ENCODE measurements at regions not wholly inside any gene's neighbourhood (a gene's known extent, or its start where the extent isn't known, plus 50 kb on each side); places are given as distances from the start of the nearest gene placed in this dataset.

DNA sequence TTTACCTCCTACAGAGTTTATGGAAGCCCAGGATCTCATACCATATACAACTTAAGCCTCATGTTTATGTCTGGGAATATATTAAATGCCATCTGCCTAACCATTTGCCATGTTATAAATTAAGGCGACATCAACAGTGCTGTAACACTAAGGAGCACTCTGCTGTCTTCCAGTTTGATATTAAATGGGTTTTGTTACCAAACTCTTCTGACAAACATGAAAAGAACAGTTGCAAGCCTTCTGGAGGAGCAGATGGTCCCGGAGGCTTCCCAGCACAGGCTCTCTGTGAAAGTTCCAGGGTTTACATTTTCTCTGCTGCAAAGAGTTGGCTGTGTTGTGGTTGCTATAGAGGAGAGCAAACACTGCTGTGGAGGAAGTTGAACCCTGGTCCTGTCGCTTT, 545.3 kb upstream of the SALL1 start:
- Mint-ChIP-seq H3K4me3 (no peak overlapping the region), H3K9me3 (peaks cover 11 to 14% of the 10 kb centered on the region in 2 donors), H3K27me3 (ENCODE audit: low read depth in 2 of 2) (no peaks in the 10 kb centered on the region), H3K27ac (no peak overlapping the region), H3K36me3 (no peaks in the 10 kb centered on the region), H3K4me1 (no peaks in the 10 kb centered on the region)
- peaks cover 3% of the 10 kb centered on the region for H3K9me3 ChIP-seq (ENCODE audit: control insufficient read depth, insufficient read depth, low read length)
- no peak for ATAC-seq
- no peak overlapping the region for H3K4me3 ChIP-seq (ENCODE audit: low read length)
- no peaks in the 10 kb centered on the region for H3K4me1 ChIP-seq (ENCODE audit: control insufficient read depth, insufficient read depth, low read length)
- TF ChIP-seq, protein P1, sequence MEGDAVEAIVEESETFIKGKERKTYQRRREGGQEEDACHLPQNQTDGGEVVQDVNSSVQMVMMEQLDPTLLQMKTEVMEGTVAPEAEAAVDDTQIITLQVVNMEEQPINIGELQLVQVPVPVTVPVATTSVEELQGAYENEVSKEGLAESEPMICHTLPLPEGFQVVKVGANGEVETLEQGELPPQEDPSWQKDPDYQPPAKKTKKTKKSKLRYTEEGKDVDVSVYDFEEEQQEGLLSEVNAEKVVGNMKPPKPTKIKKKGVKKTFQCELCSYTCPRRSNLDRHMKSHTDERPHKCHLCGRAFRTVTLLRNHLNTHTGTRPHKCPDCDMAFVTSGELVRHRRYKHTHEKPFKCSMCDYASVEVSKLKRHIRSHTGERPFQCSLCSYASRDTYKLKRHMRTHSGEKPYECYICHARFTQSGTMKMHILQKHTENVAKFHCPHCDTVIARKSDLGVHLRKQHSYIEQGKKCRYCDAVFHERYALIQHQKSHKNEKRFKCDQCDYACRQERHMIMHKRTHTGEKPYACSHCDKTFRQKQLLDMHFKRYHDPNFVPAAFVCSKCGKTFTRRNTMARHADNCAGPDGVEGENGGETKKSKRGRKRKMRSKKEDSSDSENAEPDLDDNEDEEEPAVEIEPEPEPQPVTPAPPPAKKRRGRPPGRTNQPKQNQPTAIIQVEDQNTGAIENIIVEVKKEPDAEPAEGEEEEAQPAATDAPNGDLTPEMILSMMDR (IDR thresholded peaks at IDR 0.05): no peak
- WGBS (ENCODE audit: insufficient coverage): 51% methylated on average over 3 of the region's 3 CpGs
- no peak overlapping the region for H3K27ac ChIP-seq (ENCODE audit: low read length)
- no peaks in the 10 kb centered on the region for H3K27me3 ChIP-seq (ENCODE audit: control insufficient read depth, insufficient read depth, low read length)
- intact Hi-C loops (cut with micrococcal nuclease): no loop called here
- DNase-seq: no peak
- no peaks in the 10 kb centered on the region for H3K36me3 ChIP-seq (ENCODE audit: control insufficient read depth, insufficient read depth, low read length)

DNA sequence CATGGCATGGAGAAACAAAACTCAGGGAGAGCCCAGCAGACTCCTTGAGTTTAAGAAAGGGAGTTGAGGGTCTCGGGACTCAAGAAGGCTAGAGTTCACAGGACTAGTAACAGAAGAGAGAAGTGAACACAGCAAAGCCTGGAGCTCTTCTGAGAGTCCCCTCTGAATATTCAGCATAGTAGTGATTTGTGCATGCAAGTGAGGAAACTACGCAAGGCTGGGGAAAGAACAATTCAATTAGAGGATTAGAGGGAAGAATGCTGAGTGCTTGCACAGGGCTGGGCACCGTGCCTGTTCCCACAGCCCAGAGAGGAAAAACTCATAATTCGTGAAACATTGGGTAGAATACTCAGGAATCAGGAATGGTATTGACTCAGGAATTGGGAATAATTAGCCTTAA, 540.0 kb upstream of the SALL1 start:
- H3K4me3 Mint-ChIP-seq: no peak overlapping the region
- no peaks in the 10 kb centered on the region for H3K4me1 Mint-ChIP-seq
- Histone ChIP-seq H3K27me3 (ENCODE audit: control insufficient read depth, insufficient read depth, low read length) (no peaks in the 10 kb centered on the region), H3K27ac (ENCODE audit: low read length) (no peak overlapping the region), H3K4me3 (ENCODE audit: low read length) (no peak overlapping the region), H3K9me3 (ENCODE audit: control insufficient read depth, insufficient read depth, low read length) (peaks cover 7% of the 10 kb centered on the region), H3K36me3 (ENCODE audit: control insufficient read depth, insufficient read depth, low read length) (no peaks in the 10 kb centered on the region), H3K4me1 (ENCODE audit: control insufficient read depth, insufficient read depth, low read length) (no peaks in the 10 kb centered on the region)
- H3K27me3 Mint-ChIP-seq (ENCODE audit: low read depth in 2 of 2): no peaks in the 10 kb centered on the region
- no peak overlapping the region for H3K27ac Mint-ChIP-seq
- H3K9me3 Mint-ChIP-seq: peaks cover 15 to 23% of the 10 kb centered on the region in 2 donors
- intact Hi-C loops (cut with micrococcal nuclease): no loop called here
- no peaks in the 10 kb centered on the region for H3K36me3 Mint-ChIP-seq
- no peak for ATAC-seq
- DNase-seq: no peak
- TF ChIP-seq, protein P1 (IDR thresholded peaks at IDR 0.05): no peak
- 87% methylated on average over 4 of the region's 4 CpGs for WGBS (ENCODE audit: insufficient coverage)

DNA sequence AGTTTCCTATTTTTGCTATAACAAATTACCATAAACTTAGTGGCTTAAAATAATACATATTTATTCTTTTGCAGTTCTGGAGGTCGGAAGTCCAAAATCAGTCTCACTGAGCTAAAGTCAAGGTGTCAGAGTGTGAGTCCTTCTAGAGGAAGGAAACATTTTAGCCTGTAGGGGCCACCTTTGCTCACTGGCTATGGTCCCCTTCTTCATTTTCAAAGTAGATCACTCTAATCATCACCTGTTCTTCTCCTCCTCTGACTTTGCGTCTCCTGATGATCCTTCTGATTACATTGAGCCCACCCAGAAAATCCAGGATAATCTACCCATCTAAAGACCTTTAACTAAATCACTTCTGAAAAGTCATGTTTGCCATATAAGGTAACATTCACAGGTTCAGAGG, 534.4 kb upstream of the SALL1 start:
- WGBS (ENCODE audit: insufficient coverage): 98% methylated on average over 2 of the region's 2 CpGs
- no peak for DNase-seq
- Histone ChIP-seq H3K27me3 (ENCODE audit: control insufficient read depth, insufficient read depth, low read length) (no peaks in the 10 kb centered on the region), H3K9me3 (ENCODE audit: control insufficient read depth, insufficient read depth, low read length) (peaks cover 4% of the 10 kb centered on the region), H3K4me1 (ENCODE audit: control insufficient read depth, insufficient read depth, low read length) (no peaks in the 10 kb centered on the region), H3K4me3 (ENCODE audit: low read length) (no peak overlapping the region), H3K27ac (ENCODE audit: low read length) (no peak overlapping the region), H3K36me3 (ENCODE audit: control insufficient read depth, insufficient read depth, low read length) (no peaks in the 10 kb centered on the region)
- Mint-ChIP-seq H3K27me3 (ENCODE audit: low read depth in 2 of 2) (no peaks in the 10 kb centered on the region), H3K4me1 (no peaks in the 10 kb centered on the region), H3K27ac (no peak overlapping the region), H3K4me3 (no peak overlapping the region), H3K9me3 (peaks cover 12 to 14% of the 10 kb centered on the region in 2 donors), H3K36me3 (no peaks in the 10 kb centered on the region)
- ATAC-seq: no peak
- TF ChIP-seq, protein P1 (IDR thresholded peaks at IDR 0.05): no peak
- intact Hi-C loops (cut with micrococcal nuclease): no loop called here

DNA sequence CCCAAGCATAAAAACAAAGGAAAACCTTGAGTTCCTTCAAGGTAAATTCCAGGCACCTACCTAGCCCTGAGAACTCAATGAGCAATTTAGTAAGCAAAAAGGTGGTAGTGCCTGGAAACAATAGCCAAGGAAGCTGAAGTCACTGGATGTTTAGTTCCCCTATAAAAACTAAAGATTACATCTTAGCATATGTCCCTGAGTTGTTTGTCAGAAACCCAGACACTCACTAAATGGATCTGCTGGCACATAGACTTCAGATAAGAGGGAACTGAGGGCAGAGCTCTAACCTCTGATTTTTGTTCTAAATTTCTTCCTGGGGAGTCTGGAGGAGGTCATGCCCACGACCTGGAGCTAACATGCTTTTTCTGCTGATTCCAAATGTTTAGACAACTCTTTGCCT, 532.8 kb upstream of the SALL1 start:
- no peak for DNase-seq
- no peaks in the 10 kb centered on the region for H3K27me3 Mint-ChIP-seq (ENCODE audit: low read depth in 2 of 2)
- no peaks in the 10 kb centered on the region for H3K27me3 ChIP-seq (ENCODE audit: control insufficient read depth, insufficient read depth, low read length)
- H3K9me3 ChIP-seq (ENCODE audit: control insufficient read depth, insufficient read depth, low read length): peaks cover 4% of the 10 kb centered on the region
- H3K9me3 Mint-ChIP-seq: peaks cover 11 to 13% of the 10 kb centered on the region in 2 donors
- H3K4me3 Mint-ChIP-seq: no peak overlapping the region
- no peaks in the 10 kb centered on the region for H3K36me3 ChIP-seq (ENCODE audit: control insufficient read depth, insufficient read depth, low read length)
- WGBS (ENCODE audit: insufficient coverage): 9% methylated on average over 1 of the region's 1 CpG
- H3K27ac ChIP-seq (ENCODE audit: low read length): no peak overlapping the region
- H3K27ac Mint-ChIP-seq: no peak overlapping the region
- H3K4me1 ChIP-seq (ENCODE audit: control insufficient read depth, insufficient read depth, low read length): no peaks in the 10 kb centered on the region
- TF ChIP-seq, protein P1 (IDR thresholded peaks at IDR 0.05): no peak
- H3K4me3 ChIP-seq (ENCODE audit: low read length): no peak overlapping the region
- intact Hi-C loops (cut with micrococcal nuclease): no loop called here
- no peaks in the 10 kb centered on the region for H3K36me3 Mint-ChIP-seq
- H3K4me1 Mint-ChIP-seq: no peaks in the 10 kb centered on the region
- no peak for ATAC-seq
